HG03045 (cell line): ENCODE measurements at regions not wholly inside any gene's neighbourhood (a gene's known extent, or its start where the extent isn't known, plus 50 kb on each side); places are given as distances from the start of the nearest gene placed in this dataset.
"Not testable (repeated sequence)": the region's sequence is repeated elsewhere in the genome, so short reads cannot be mapped to it uniquely, and the experiment has no call there.

Experiments
- ATAC-seq: cut with Tn5 transposase; IDR thresholded peaks from one replicate; pipeline ENCODE4 v1.9.1; 2021; ENCODE audit warnings: mild to moderate bottlenecking, moderate library complexity; ENCODE audit not compliant: unreplicated experiment

DNA sequence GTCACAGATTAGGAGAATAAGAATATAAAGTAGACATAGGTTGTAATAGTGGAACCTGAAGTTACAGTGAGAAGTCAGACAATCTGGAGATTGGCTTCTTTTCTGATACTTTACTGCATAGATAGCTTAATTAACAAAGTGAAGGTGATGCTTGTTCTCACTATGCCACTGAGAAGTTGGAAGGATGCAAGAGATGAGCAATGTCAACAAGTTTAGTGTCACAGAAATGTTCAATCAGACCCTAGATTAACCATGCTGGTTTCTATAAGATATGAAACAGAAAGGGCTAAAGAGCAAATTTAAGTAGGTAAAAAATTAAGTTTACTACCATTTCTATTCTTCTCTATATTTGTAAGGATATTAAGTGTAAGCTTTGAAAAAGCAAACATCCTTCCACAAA lies 838.6 kb upstream of the SORCS1 start:
- ATAC-seq = no peak

- ATAC-seq = no peak
Measured at GRCh38 chr10:108000365-108000764, 835.9 kb upstream of the SORCS1 start.

- no peak for ATAC-seq
Measured at GRCh38 chr10:107994621-107995270, 830.2 kb upstream of the SORCS1 start.

GRCh38 chr10:107986571-107986970 lies 822.1 kb upstream of the SORCS1 start:
- no peak for ATAC-seq

GRCh38 chr10:107984581-107984980 lies 820.1 kb upstream of the SORCS1 start:
- ATAC-seq = no peak

DNA sequence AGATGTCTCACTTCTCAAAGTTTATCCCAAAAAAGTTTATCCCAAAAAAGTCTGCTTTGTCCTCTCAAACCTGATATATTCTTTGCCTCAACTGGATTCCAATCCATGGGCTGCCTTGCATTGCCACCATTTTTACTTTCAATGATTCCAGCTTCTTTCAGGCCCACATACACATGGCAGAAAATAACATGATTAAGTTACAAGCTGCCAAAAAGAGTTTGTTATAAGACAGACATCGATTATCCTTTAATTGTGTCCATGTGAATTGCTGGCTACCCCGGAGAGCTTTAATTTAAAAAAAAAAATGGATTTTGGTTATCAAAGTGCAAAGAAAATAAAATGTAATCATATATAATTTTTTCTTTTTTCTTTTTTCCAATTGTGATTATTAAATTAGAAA lies 819.6 kb upstream of the SORCS1 start:
- no peak for ATAC-seq

DNA sequence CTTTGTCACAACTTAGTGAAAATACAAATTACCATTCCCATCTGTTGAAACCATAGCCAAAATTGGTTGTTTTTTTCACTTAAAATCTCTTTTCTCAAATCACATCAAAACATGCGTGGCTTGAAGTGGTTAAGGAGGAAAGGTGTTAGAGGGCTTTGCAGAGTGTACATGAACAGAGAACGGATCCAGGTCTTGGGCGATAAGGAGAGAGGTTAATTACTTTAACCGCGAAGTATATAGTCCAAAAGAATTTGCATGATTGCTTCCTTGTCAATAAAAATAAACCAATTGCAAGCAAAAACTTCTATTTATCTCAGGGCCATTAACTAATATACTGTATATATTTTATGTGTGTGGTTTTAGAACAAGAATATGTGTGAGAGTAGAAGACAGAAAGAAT lies 813.9 kb upstream of the SORCS1 start:
- ATAC-seq = no peak

GRCh38 chr10:107971973-107972372 lies 807.5 kb upstream of the SORCS1 start:
- no peak for ATAC-seq

- ATAC-seq = no peak
Measured at GRCh38 chr10:107971411-107971810, 806.9 kb upstream of the SORCS1 start.

DNA sequence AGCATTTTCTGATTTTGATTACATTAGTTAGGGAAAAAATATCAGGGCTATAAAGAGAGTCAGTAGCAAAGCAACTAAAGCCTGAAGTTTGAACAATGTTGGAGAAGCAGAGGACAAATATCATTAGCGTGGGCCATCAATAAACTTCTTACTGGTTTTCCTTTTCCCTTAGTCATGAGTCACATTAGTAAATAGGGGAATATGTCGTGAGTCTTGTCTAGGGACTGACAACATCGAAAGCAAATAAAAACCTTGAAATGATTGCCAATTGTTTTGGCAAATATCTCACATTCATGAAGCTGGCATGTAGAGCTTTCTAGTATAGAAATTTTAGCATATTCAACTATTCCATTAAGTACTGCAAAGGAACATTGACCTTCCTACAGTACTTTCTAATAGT lies 806.0 kb upstream of the SORCS1 start:
- ATAC-seq = no peak

GRCh38 chr10:107969936-107970335 lies 805.4 kb upstream of the SORCS1 start:
- no peak for ATAC-seq

GRCh38 chr10:107966826-107967225 lies 802.3 kb upstream of the SORCS1 start:
- no peak for ATAC-seq

- no peak for ATAC-seq
Measured at GRCh38 chr10:107952649-107953556, 788.4 kb upstream of the SORCS1 start.

DNA sequence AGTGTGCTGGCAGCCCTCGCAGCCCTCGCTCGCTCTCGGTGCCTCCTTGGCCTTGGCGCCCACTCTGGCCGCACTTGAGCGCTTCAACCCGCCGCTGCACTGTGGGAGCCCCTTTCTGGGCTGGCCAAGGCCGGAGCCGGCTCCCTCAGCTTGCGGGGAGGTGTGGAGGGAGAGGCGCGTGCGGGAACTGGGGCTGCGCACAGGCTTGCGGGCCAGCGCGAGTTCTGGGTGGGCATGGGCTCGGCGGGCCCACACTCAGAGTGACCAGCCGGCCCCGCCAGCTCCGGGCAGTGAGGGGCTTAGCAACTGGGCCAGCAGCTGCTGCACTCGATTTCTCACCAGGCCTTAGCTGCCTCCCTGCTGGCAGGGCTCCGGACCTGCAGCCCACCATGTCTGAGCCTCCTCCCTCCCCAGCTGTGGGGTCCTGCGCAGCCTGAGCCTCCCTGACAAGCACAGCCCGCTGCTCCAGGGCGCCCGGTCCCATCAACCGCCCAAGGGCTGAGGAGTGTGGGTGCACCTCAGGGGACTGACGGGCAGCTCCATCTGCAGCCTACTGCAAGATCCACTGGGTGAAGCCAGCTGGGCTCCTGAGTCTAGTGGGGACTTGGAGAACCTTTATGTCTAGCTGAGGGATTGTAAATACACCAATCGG lies 786.0 kb upstream of the SORCS1 start:
- not testable (repeated sequence) for ATAC-seq

- ATAC-seq = no peak
Measured at GRCh38 chr10:107942826-107943225, 778.3 kb upstream of the SORCS1 start.

- no peak for ATAC-seq
Measured at GRCh38 chr10:107933076-107933475, 768.6 kb upstream of the SORCS1 start.

GRCh38 chr10:107931808-107932207 lies 767.3 kb upstream of the SORCS1 start:
- ATAC-seq = no peak

DNA sequence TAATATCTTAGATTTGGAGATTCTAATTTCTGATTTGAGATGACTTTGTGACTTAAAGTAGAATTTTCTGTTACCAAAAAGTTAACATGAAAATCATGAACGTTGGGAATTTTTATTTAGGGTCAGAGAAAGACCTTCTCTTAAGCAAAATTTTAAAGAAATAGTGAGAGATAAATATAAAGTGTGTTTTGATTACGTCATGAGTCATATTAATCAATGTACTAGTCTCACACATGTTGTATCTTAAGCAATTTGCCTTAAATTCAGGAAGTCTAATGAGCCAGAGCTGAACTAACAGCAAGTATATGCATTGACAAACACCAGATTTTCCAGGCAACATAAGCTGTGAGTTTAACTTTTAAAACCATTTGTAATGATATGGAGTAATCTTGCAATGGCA lies 765.5 kb upstream of the SORCS1 start:
- ATAC-seq = no peak

GRCh38 chr10:107924458-107924857 lies 760.0 kb upstream of the SORCS1 start:
- no peak for ATAC-seq

DNA sequence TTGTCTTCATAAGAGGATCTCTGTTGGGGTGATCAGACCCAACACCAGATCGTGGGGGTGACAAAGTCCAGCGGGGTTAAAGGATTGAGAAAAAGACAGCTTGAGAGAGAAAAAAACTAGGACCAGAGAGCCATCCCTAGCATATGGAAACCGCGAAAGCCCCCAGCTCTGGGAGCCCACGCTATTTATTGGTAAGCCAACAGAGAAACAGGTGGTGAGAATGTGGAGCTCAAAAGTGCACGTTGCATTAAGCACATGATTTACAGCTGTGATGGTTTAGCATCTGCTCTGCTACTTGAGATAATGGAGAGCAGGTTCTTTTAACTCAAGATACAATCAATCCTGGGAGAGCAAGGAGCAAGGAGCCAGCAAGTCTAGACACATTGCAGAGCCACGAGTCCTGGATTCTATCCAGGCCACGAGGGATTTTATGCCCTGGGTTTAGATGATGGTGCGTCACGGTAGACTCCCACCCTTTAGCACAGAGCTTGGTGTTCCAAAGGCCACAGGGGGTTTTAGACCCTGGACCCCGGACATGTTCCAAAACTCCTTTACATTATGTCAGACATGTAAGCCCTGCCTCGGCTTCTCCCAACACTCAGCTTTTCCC lies 755.2 kb upstream of the SORCS1 start:
- no peak for ATAC-seq

DNA sequence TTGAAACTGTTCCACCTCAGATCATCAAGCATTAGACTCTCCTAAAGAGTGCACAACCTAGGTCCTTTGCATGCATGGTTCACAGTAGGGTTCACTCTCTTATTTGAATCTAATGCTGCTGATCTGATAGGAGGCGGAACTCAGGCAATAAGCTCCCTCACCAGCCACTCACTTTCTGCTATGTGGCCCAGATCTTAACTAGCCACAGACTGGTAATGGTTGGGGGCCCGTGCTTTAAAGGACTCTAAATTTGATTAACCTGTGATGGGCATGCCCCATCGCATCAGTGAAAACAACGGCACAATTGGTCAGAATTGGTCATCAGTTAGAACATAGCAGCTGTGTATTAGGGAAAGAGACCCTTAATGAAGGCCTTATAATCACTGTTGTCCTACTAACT lies 753.7 kb upstream of the SORCS1 start:
- no peak for ATAC-seq
